Spleen (tissue), 7 donors: ENCODE measurements at regions not wholly inside any gene's neighbourhood (a gene's known extent, or its start where the extent isn't known, plus 50 kb on each side); places are given as distances from the start of the nearest gene placed in this dataset.

Source experiments
- POLR2A ChIP-seq, 3 donors: fragments of 450-650 bp; IDR thresholded peaks; one replicate each; pipeline ENCODE4 v1.5.1; 2017; ENCODE audit warnings: antibody characterized with exemption in 3 of 3, mild to moderate bottlenecking in 1 of 3
- POLR2AphosphoS5 ChIP-seq, 3 donors: sonication (generic); formaldehyde crosslinking; IDR thresholded peaks; one replicate each; pipeline ENCODE4 v1.5.1; 2017; ENCODE audit warnings: antibody characterized with exemption in 3 of 3
- TF ChIP-seq, protein P1 (sequence below), 11 experiments: fragments of 200-600 bp in 7 of 11; fragments of 450-650 bp in 4 of 11; sonication (generic) in 4 of 11; IDR thresholded peaks in 8 of 11; conservative IDR thresholded peaks in 3 of 11; 1 replicate in 7 of 11; 2 replicates in 4 of 11; pipeline versions ENCODE4 v1.4.0 to v1.8.0; 2016 to 2021; ENCODE audit warnings: antibody characterized with exemption in 11 of 11, inconsistent platforms in 4 of 11, mild to moderate bottlenecking in 1 of 11
- donor health status: DM: no; HTN: no; CAD: no; lungs with moderate emphysema.
- donor health status: DM: no; HTN: no; CAD: no.
- donor health status: DM: no; HTN: no; CAD: no.

DNA sequence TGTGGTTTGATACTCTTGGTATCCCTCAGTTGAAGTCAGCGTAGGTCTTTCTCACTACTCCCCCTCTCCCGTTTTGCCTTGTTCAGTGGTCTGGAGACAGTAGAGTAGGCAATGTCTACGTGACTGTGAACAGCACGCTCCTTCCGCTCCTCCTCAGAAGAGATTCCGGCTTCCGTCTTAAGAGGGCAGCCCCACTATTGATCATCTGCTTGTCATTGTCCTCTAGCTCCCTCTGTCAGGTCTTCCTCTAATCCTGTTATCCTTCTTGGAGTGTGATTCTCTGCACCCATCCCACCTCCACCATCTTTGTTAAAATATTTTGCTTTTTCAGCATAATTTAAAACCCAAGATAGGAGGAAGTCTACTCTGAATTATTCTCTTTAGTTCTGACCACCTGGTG, 129.9 kb upstream of the KCNK2 start:
- TF ChIP-seq, protein P1, sequence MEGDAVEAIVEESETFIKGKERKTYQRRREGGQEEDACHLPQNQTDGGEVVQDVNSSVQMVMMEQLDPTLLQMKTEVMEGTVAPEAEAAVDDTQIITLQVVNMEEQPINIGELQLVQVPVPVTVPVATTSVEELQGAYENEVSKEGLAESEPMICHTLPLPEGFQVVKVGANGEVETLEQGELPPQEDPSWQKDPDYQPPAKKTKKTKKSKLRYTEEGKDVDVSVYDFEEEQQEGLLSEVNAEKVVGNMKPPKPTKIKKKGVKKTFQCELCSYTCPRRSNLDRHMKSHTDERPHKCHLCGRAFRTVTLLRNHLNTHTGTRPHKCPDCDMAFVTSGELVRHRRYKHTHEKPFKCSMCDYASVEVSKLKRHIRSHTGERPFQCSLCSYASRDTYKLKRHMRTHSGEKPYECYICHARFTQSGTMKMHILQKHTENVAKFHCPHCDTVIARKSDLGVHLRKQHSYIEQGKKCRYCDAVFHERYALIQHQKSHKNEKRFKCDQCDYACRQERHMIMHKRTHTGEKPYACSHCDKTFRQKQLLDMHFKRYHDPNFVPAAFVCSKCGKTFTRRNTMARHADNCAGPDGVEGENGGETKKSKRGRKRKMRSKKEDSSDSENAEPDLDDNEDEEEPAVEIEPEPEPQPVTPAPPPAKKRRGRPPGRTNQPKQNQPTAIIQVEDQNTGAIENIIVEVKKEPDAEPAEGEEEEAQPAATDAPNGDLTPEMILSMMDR (IDR thresholded peaks at IDR 0.05 in 8 of 11, conservative IDR thresholded peaks at IDR 0.05 in 3 of 11), result no peak
- no peak for TF ChIP-seq POLR2AphosphoS5 (IDR thresholded peaks at IDR 0.05)
- TF ChIP-seq POLR2A (IDR thresholded peaks at IDR 0.05), result no peak
